ENCODE measurements at regions not wholly inside any gene's neighbourhood (a gene's known extent, or its start where the extent isn't known, plus 50 kb on each side); places are given as distances from the start of the nearest gene placed in this dataset.

GRCh38 chr2:234708717-234709116 lies 211.8 kb upstream of the ARL4C start:
- TF ChIP-seq ZBTB7A (IDR thresholded peaks at IDR 0.05; ENCODE audit: low read depth) (no peak), TAF1 (IDR thresholded peaks at IDR 0.05; ENCODE audit: low read depth) (no peak), RAD21 (IDR thresholded peaks at IDR 0.05; ENCODE audit: low read depth) (no peak), TEAD4 (IDR thresholded peaks at IDR 0.05) (no peak)

DNA sequence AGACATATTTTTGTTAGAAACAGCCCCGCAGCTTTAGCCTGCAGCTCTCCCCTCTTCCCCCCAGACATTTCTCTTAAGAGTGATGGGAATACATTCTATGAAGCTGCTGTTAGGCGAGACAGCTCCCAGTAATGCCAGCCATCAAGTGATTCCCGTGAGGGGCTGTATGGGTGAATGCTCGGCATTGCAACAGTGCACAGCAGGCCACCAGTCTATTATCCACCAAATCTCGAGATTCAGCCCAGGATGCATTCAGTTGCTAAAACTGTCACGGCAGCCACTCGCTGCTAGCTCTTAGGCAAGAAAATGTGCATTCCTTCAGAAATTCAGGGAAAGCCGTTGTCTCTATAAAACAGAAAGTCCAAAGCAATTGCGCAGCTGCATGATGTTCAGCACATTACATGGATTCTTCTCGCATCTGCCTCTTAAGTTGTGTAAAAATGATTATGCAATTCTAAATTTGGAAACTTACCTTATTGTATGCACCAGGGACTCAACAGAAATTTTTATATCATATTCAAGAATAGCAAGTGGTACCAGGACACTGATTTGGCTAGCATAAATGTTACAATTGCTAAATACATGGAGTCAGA lies 211.3 kb upstream of the ARL4C start:
- no peak for TF ChIP-seq EGR1 (IDR thresholded peaks at IDR 0.05)
- no peak for TF ChIP-seq CREB1 (IDR thresholded peaks at IDR 0.05; ENCODE audit: low read depth)
- TF ChIP-seq ZBTB7A (IDR thresholded peaks at IDR 0.05; ENCODE audit: low read depth): no peak
- TF ChIP-seq TEAD4 (IDR thresholded peaks at IDR 0.05): no peak
- TF ChIP-seq, protein P1, sequence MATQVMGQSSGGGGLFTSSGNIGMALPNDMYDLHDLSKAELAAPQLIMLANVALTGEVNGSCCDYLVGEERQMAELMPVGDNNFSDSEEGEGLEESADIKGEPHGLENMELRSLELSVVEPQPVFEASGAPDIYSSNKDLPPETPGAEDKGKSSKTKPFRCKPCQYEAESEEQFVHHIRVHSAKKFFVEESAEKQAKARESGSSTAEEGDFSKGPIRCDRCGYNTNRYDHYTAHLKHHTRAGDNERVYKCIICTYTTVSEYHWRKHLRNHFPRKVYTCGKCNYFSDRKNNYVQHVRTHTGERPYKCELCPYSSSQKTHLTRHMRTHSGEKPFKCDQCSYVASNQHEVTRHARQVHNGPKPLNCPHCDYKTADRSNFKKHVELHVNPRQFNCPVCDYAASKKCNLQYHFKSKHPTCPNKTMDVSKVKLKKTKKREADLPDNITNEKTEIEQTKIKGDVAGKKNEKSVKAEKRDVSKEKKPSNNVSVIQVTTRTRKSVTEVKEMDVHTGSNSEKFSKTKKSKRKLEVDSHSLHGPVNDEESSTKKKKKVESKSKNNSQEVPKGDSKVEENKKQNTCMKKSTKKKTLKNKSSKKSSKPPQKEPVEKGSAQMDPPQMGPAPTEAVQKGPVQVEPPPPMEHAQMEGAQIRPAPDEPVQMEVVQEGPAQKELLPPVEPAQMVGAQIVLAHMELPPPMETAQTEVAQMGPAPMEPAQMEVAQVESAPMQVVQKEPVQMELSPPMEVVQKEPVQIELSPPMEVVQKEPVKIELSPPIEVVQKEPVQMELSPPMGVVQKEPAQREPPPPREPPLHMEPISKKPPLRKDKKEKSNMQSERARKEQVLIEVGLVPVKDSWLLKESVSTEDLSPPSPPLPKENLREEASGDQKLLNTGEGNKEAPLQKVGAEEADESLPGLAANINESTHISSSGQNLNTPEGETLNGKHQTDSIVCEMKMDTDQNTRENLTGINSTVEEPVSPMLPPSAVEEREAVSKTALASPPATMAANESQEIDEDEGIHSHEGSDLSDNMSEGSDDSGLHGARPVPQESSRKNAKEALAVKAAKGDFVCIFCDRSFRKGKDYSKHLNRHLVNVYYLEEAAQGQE (IDR thresholded peaks at IDR 0.05; ENCODE audit: low read depth): no peak
- no peak for TF ChIP-seq FOXM1 (IDR thresholded peaks at IDR 0.05; ENCODE audit: borderline replicate concordance, low read depth)
- no peak for TF ChIP-seq NFIC (IDR thresholded peaks at IDR 0.05)
- TF ChIP-seq CEBPB (IDR thresholded peaks at IDR 0.05): no peak
- no peak for TF ChIP-seq EP300 (IDR thresholded peaks at IDR 0.05; ENCODE audit: borderline replicate concordance)
- TF ChIP-seq, protein P2, sequence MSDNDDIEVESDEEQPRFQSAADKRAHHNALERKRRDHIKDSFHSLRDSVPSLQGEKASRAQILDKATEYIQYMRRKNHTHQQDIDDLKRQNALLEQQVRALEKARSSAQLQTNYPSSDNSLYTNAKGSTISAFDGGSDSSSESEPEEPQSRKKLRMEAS (IDR thresholded peaks at IDR 0.05): no peak
- no peak for TF ChIP-seq RAD21 (IDR thresholded peaks at IDR 0.05; ENCODE audit: low read depth)
- TF ChIP-seq TAF1 (IDR thresholded peaks at IDR 0.05; ENCODE audit: low read depth): no peak
- TF ChIP-seq TCF12 (IDR thresholded peaks at IDR 0.05; ENCODE audit: low read depth): no peak
- no peak for TF ChIP-seq USF1 (IDR thresholded peaks at IDR 0.05)
- no peak for TF ChIP-seq YY1 (IDR thresholded peaks at IDR 0.05; ENCODE audit: low read depth)

DNA sequence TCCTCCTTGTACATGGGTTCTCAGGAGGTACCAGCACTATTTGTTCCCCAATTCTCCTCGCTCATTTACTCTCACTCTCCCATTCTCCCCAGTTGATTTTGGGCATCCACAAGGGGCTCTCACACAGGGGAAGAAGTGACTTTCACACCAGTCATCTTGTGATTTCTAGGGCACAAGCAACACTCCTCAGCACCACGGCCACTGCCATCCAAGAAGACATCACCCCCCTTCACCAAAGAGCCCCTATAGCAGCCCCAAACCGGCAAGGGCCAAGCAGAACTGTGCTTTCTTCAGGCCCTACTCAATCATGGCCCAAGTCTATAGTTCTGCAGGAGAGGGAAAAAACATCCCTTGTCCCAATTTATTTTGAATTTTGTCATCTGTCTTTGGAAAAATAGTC lies 209.2 kb upstream of the ARL4C start:
- no peak for TF ChIP-seq RAD21 (IDR thresholded peaks at IDR 0.05; ENCODE audit: low read depth)
- no peak for TF ChIP-seq CEBPB (IDR thresholded peaks at IDR 0.05)
- TF ChIP-seq FOXM1 (IDR thresholded peaks at IDR 0.05; ENCODE audit: borderline replicate concordance, low read depth): no peak
- TF ChIP-seq YY1 (IDR thresholded peaks at IDR 0.05; ENCODE audit: low read depth): no peak
- TF ChIP-seq USF1 (IDR thresholded peaks at IDR 0.05): no peak
- TF ChIP-seq, protein P2 (IDR thresholded peaks at IDR 0.05): no peak
- TF ChIP-seq EP300 (IDR thresholded peaks at IDR 0.05; ENCODE audit: borderline replicate concordance): no peak
- TF ChIP-seq EGR1 (IDR thresholded peaks at IDR 0.05): no peak
- TF ChIP-seq TAF1 (IDR thresholded peaks at IDR 0.05; ENCODE audit: low read depth): no peak
- no peak for TF ChIP-seq TEAD4 (IDR thresholded peaks at IDR 0.05)
- no peak for TF ChIP-seq CREB1 (IDR thresholded peaks at IDR 0.05; ENCODE audit: low read depth)
- TF ChIP-seq NFIC (IDR thresholded peaks at IDR 0.05): no peak
- no peak for TF ChIP-seq ZBTB7A (IDR thresholded peaks at IDR 0.05; ENCODE audit: low read depth)
- TF ChIP-seq TCF12 (IDR thresholded peaks at IDR 0.05; ENCODE audit: low read depth): no peak
- TF ChIP-seq, protein P1 (IDR thresholded peaks at IDR 0.05; ENCODE audit: low read depth): no peak

DNA sequence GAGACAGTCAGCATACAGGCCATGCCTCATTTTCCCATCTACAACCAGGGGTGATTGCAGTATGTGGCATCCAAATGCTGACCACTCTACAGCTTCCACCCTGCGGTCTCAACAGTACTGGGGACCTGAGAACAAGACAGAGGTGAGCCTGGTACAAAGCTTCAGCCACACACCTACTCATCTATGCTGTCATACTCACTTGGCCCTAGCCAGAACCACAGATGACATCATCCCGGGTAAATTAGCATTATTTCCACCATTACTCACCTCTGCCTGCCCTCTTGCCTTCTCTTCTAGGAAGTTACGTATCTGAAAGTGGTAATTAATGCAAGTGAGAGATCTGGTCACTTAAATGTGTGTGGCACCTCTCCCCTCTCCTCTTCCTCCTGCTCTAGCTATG lies 208.2 kb upstream of the ARL4C start:
- TF ChIP-seq EGR1 (IDR thresholded peaks at IDR 0.05): no peak
- TF ChIP-seq RAD21 (IDR thresholded peaks at IDR 0.05; ENCODE audit: low read depth): no peak
- TF ChIP-seq CREB1 (IDR thresholded peaks at IDR 0.05; ENCODE audit: low read depth): no peak
- TF ChIP-seq, protein P2 (IDR thresholded peaks at IDR 0.05): no peak
- no peak for TF ChIP-seq USF1 (IDR thresholded peaks at IDR 0.05)
- TF ChIP-seq ZBTB7A (IDR thresholded peaks at IDR 0.05; ENCODE audit: low read depth): no peak
- TF ChIP-seq TCF12 (IDR thresholded peaks at IDR 0.05; ENCODE audit: low read depth): no peak
- TF ChIP-seq TAF1 (IDR thresholded peaks at IDR 0.05; ENCODE audit: low read depth): no peak
- no peak for TF ChIP-seq YY1 (IDR thresholded peaks at IDR 0.05; ENCODE audit: low read depth)

- TF ChIP-seq EGR1 (IDR thresholded peaks at IDR 0.05): no peak
- TF ChIP-seq RAD21 (IDR thresholded peaks at IDR 0.05; ENCODE audit: low read depth): no peak
- TF ChIP-seq, protein P2 (IDR thresholded peaks at IDR 0.05): no peak
- TF ChIP-seq TAF1 (IDR thresholded peaks at IDR 0.05; ENCODE audit: low read depth): no peak
- TF ChIP-seq NFIC (IDR thresholded peaks at IDR 0.05): no peak
- TF ChIP-seq EP300 (IDR thresholded peaks at IDR 0.05; ENCODE audit: borderline replicate concordance): no peak
- TF ChIP-seq YY1 (IDR thresholded peaks at IDR 0.05; ENCODE audit: low read depth): no peak
- TF ChIP-seq CEBPB (IDR thresholded peaks at IDR 0.05): no peak
- no peak for TF ChIP-seq USF1 (IDR thresholded peaks at IDR 0.05)
- no peak for TF ChIP-seq CREB1 (IDR thresholded peaks at IDR 0.05; ENCODE audit: low read depth)
- no peak for TF ChIP-seq TEAD4 (IDR thresholded peaks at IDR 0.05)
- TF ChIP-seq FOXM1 (IDR thresholded peaks at IDR 0.05; ENCODE audit: borderline replicate concordance, low read depth): no peak
- no peak for TF ChIP-seq TCF12 (IDR thresholded peaks at IDR 0.05; ENCODE audit: low read depth)
- no peak for TF ChIP-seq ZBTB7A (IDR thresholded peaks at IDR 0.05; ENCODE audit: low read depth)
- TF ChIP-seq, protein P1 (IDR thresholded peaks at IDR 0.05; ENCODE audit: low read depth): no peak
Measured at GRCh38 chr2:234703258-234703657, 206.4 kb upstream of the ARL4C start.
